GM12873 (cell line): ENCODE measurements at regions not wholly inside any gene's neighbourhood (a gene's known extent, or its start where the extent isn't known, plus 50 kb on each side); places are given as distances from the start of the nearest gene placed in this dataset.

ENCODE experiments used
- TF ChIP-seq, protein P1 (sequence below): IDR thresholded peaks from 2 replicates; pipeline ENCODE4 v1.5.1; 2012; ENCODE audit warnings: low read depth, mild to moderate bottlenecking, moderate library complexity, low read length, control low read depth; ENCODE audit not compliant: insufficient read depth; ENCODE audit errors: missing control alignments

GRCh38 chr18:34042423-34043146 is 182.1 kb downstream of the NOL4 start:
- TF ChIP-seq, protein P1, sequence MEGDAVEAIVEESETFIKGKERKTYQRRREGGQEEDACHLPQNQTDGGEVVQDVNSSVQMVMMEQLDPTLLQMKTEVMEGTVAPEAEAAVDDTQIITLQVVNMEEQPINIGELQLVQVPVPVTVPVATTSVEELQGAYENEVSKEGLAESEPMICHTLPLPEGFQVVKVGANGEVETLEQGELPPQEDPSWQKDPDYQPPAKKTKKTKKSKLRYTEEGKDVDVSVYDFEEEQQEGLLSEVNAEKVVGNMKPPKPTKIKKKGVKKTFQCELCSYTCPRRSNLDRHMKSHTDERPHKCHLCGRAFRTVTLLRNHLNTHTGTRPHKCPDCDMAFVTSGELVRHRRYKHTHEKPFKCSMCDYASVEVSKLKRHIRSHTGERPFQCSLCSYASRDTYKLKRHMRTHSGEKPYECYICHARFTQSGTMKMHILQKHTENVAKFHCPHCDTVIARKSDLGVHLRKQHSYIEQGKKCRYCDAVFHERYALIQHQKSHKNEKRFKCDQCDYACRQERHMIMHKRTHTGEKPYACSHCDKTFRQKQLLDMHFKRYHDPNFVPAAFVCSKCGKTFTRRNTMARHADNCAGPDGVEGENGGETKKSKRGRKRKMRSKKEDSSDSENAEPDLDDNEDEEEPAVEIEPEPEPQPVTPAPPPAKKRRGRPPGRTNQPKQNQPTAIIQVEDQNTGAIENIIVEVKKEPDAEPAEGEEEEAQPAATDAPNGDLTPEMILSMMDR: no peak

GRCh38 chr18:34039611-34040010 is 185.1 kb downstream of the NOL4 start:
- TF ChIP-seq, protein P1: no peak

DNA sequence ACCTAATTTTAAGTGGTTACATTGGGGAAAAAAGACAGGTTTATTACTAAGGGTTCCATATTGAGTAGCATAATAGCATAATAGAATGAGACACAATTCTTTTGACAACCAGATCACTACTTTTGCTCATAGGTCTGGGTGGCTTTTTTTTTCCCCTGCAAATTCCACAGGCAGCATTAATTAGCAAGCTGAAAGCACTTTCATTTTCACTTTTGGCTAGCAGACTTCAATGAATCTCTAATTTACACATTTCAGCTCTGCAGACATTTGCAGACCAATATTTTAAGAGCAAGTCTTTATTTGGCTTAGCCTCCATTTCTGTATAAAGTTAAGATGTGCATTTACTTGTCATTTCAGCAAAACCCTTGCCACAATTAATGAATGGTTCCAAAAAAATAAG is 185.5 kb downstream of the NOL4 start:
- TF ChIP-seq, protein P1: no peak

GRCh38 chr18:34038086-34038485 is 186.6 kb downstream of the NOL4 start:
- TF ChIP-seq, protein P1: no peak

DNA sequence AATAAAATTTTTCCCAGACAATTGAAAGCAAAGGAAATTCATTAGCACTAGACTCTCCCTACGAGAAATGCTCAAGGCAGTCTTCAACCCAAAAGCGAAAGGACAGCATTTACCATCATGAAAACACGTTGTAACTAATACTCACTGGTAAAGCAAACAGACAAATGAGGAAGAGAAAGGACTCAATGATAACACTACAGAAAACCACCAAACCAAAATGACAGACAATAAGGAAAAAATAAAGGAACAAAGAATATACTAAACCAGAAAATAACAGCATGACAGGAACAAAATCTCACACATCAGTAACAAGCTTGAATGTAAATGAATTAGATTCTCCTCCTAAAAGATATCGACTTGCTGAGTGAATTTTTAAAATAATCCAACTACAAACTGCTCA is 190.7 kb downstream of the NOL4 start:
- TF ChIP-seq, protein P1: no peak

- TF ChIP-seq, protein P1: peak; percentile 35
Observed at GRCh38 chr18:34031810-34032209, 192.9 kb downstream of the NOL4 start.

GRCh38 chr18:34028324-34028723 is 196.4 kb downstream of the NOL4 start:
- TF ChIP-seq, protein P1: no peak
